Uterus (tissue), 2 donors: ENCODE measurements at regions not wholly inside any gene's neighbourhood (a gene's known extent, or its start where the extent isn't known, plus 50 kb on each side); places are given as distances from the start of the nearest gene placed in this dataset.

Source experiments
- CTCF ChIP-seq, 4 experiments: fragments of 200-600 bp in 2 of 4; fragments of 450-650 bp in 2 of 4; sonication (generic) in 2 of 4; IDR thresholded peaks; one replicate each; pipeline ENCODE4 v1.5.1; 2016 to 2019; ENCODE audit warnings: antibody characterized with exemption in 4 of 4, mild to moderate bottlenecking in 2 of 4, moderate library complexity in 1 of 4
- POLR2A ChIP-seq, 2 donors: fragments of 450-650 bp; IDR thresholded peaks; one replicate each; pipeline ENCODE4 v1.6.1; 2016; ENCODE audit warnings: antibody characterized with exemption in 2 of 2, mild to moderate bottlenecking in 1 of 2, moderate library complexity in 1 of 2

- TF ChIP-seq CTCF (IDR thresholded peaks at IDR 0.05): no peak
- no peak for TF ChIP-seq POLR2A (IDR thresholded peaks at IDR 0.05)
Measured at GRCh38 chr13:86918682-86919081, 752.5 kb upstream of the SLITRK5 start.
